ENCODE measurements at regions not wholly inside any gene's neighbourhood (a gene's known extent, or its start where the extent isn't known, plus 50 kb on each side); places are given as distances from the start of the nearest gene placed in this dataset.

DNA sequence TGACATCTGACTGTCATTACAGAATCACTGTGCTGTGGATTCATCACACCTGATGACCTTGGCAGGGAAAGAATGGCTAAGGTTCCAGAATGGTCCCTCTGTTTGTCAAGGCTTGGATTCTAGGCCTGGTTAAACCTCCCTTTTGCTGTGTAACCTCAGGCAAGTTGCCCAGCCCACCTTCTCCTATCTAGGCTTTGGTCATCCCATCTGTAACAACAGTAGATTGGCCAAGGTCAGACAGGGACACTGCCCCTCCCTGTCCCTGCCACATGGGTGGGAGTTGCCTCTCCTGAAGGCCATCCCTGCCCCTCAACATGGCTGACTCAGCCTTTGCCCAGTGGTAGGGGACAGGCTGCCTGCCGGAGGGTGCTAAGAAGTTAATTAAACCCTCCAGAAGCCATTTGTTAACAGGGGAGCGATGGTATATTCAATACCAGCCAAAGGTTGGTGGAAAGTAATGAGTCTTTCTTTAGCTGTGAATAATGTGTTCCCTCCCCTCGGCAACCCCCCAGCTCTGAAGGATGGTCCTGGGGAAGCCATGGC lies 149.8 kb upstream of the PCBD1 start:
- Histone ChIP-seq H3K4me3 (no peak overlapping the region), H3K9me3 (replicated peaks) (no peaks in the 10 kb centered on the region), H3K4me1 (peaks cover 8% of the 10 kb centered on the region), H3K27me3 (ENCODE audit: low read depth) (peaks cover 11% of the 10 kb centered on the region), H3K27ac (replicated peaks) (no peak overlapping the region), H3K36me3 (no peaks in the 10 kb centered on the region)
- TF ChIP-seq, protein P1, sequence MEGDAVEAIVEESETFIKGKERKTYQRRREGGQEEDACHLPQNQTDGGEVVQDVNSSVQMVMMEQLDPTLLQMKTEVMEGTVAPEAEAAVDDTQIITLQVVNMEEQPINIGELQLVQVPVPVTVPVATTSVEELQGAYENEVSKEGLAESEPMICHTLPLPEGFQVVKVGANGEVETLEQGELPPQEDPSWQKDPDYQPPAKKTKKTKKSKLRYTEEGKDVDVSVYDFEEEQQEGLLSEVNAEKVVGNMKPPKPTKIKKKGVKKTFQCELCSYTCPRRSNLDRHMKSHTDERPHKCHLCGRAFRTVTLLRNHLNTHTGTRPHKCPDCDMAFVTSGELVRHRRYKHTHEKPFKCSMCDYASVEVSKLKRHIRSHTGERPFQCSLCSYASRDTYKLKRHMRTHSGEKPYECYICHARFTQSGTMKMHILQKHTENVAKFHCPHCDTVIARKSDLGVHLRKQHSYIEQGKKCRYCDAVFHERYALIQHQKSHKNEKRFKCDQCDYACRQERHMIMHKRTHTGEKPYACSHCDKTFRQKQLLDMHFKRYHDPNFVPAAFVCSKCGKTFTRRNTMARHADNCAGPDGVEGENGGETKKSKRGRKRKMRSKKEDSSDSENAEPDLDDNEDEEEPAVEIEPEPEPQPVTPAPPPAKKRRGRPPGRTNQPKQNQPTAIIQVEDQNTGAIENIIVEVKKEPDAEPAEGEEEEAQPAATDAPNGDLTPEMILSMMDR (IDR thresholded peaks at IDR 0.05; ENCODE audit: borderline replicate concordance) = no peak
- DNase-seq = no peak
- intact Hi-C loops (cut with micrococcal nuclease) = no loop called here

DNA sequence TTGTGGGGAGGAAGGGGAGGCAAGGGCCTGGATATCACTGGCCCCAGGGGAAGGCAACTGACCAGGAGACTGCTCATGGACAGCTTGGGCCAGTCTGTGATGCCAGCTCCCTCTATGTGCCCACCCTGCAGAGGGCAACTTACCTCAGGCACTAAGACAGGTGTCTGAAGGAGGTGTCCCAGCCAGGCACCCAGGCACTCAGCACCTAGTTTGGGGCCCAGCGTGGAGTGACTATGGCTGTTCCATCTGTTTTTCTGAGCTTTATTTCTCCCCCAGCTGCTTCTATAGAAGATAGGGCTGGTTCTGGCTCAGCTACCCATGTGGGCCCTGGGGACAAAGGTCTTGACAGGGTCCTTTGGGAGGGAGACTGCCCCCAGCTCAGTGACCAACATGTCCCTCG lies 150.6 kb upstream of the PCBD1 start:
- TF ChIP-seq, protein P1 (IDR thresholded peaks at IDR 0.05; ENCODE audit: borderline replicate concordance) = no peak

DNA sequence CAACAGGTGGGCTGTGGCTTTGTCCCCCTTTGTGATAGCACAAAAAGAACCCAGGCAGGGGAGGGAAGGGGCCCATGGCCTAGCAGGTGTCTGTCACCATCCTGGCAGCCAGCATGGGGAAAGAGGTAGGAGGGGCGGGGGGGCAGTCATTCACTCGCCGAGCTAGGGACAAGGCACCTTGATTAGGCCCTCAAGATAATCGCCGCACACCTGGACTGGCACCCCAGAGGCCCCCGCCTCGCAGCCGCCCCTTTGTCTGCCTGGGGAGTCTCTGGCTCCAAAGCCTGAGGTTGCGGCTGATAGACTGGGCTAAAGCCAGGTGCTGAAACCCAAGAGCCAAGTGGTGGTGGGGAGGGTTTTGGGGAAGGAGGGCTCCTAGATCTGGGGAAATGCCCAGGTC lies 151.2 kb upstream of the PCBD1 start:
- Histone ChIP-seq H3K4me1 (peaks cover 8% of the 10 kb centered on the region), H3K27ac (replicated peaks) (no peak overlapping the region), H3K9me3 (replicated peaks) (no peaks in the 10 kb centered on the region), H3K4me3 (no peak overlapping the region), H3K27me3 (ENCODE audit: low read depth) (peaks cover 19% of the 10 kb centered on the region), H3K36me3 (no peaks in the 10 kb centered on the region)
- intact Hi-C loops (cut with micrococcal nuclease) = no loop called here
- TF ChIP-seq, protein P1 (IDR thresholded peaks at IDR 0.05; ENCODE audit: borderline replicate concordance) = no peak
- no peak for DNase-seq

More for the DNA sequence above, 150.6 kb upstream of the PCBD1 start:
- intact Hi-C loops (cut with micrococcal nuclease) = no loop called here
- peaks cover 8% of the 10 kb centered on the region for H3K4me1 ChIP-seq
- no peaks in the 10 kb centered on the region for H3K9me3 ChIP-seq (replicated peaks)
- no peak for DNase-seq
- H3K27me3 ChIP-seq (ENCODE audit: low read depth) = peaks cover 15% of the 10 kb centered on the region
- no peak overlapping the region for H3K4me3 ChIP-seq
- no peak overlapping the region for H3K27ac ChIP-seq (replicated peaks)
- no peaks in the 10 kb centered on the region for H3K36me3 ChIP-seq

DNA sequence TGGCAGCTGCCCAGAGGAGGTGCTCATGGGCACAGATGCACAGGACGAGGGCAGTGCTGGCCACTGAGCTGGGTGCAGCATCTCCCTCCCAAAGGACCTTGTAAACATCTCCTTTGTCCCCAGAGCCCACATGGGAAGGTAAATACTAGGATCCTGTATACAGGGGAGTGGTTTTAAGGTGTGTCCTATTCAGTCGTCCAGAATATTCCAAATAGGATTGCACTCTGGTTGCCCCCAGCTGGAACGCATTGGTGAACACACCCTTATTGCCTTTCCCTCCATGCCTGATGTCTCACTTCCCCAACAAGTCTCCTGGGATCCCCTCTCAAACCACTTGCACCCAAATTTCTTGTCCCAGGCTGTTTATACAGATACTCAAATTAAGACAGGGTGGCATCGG lies 152.0 kb upstream of the PCBD1 start:
- no peaks in the 10 kb centered on the region for H3K36me3 ChIP-seq
- TF ChIP-seq, protein P1 (IDR thresholded peaks at IDR 0.05; ENCODE audit: borderline replicate concordance) = no peak
- peaks cover 19% of the 10 kb centered on the region for H3K27me3 ChIP-seq (ENCODE audit: low read depth)
- intact Hi-C loops (cut with micrococcal nuclease) = no loop called here
- DNase-seq = no peak
- no peak overlapping the region for H3K27ac ChIP-seq (replicated peaks)
- H3K4me1 ChIP-seq = peaks cover 8% of the 10 kb centered on the region
- H3K9me3 ChIP-seq (replicated peaks) = no peaks in the 10 kb centered on the region
- H3K4me3 ChIP-seq = no peak overlapping the region

DNA sequence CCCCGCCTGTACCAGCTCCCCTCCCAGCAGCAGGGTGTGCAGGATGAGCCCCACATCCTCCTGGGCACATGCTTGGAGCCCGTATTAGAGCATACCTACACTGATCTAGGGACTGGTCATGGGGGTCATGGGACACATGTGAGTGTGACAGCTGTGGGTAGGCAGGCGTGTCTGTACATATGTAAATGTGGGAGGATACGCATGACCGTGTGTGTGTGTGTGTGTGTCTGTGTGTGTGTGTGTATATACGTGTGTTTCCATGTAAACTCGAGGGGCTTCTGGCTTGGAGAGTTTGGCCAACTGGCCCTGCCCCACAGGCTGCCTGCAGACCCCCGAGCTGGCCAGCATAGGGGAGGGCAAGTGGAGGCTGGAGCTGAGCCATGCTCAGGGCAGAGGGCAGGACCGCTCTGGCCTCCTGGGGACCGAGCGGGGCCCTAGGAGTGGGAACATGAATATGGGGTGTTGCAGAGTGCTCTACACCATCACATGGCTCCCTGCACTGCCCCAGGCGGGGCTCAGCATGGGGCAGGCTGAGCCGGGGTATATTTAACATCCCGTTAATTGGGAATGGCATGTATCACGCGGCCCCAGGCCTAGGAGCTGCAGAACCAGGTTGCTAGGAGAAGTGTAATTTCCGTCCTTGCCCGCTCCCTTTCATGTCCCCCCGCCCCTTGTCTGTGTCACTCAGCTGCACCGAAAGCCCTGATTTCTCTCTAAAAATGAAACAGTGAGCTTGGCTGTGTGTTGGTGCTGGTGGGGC lies 152.7 kb upstream of the PCBD1 start:
- peaks cover 8% of the 10 kb centered on the region for H3K4me1 ChIP-seq
- H3K27me3 ChIP-seq (ENCODE audit: low read depth) = peaks cover 19% of the 10 kb centered on the region
- no peak overlapping the region for H3K4me3 ChIP-seq
- no peak for DNase-seq
- TF ChIP-seq, protein P1 (IDR thresholded peaks at IDR 0.05; ENCODE audit: borderline replicate concordance) = no peak
- intact Hi-C loops (cut with micrococcal nuclease) = no loop called here
- no peak overlapping the region for H3K27ac ChIP-seq (replicated peaks)
- H3K9me3 ChIP-seq (replicated peaks) = no peaks in the 10 kb centered on the region
- no peaks in the 10 kb centered on the region for H3K36me3 ChIP-seq
